GM12865 (cell line): ENCODE measurements at regions not wholly inside any gene's neighbourhood (a gene's known extent, or its start where the extent isn't known, plus 50 kb on each side); places are given as distances from the start of the nearest gene placed in this dataset.

Experiments used
- DNase-seq: peaks from one replicate; pipeline ENCODE4 v3.0.0; 2010; ENCODE audit warnings: low read depth
- H3K4me3 ChIP-seq: 2 replicates; pipeline ENCODE4 v1.5.1; 2011; ENCODE audit warnings: mild to moderate bottlenecking, low read depth, low read length, control low read depth
- TF ChIP-seq, protein P1 (sequence below): IDR thresholded peaks from 2 replicates; pipeline ENCODE4 v1.5.1; 2011; ENCODE audit warnings: low read length, control low read depth, low read depth, inconsistent platforms; ENCODE audit not compliant: insufficient read depth; ENCODE audit errors: missing control alignments

DNA sequence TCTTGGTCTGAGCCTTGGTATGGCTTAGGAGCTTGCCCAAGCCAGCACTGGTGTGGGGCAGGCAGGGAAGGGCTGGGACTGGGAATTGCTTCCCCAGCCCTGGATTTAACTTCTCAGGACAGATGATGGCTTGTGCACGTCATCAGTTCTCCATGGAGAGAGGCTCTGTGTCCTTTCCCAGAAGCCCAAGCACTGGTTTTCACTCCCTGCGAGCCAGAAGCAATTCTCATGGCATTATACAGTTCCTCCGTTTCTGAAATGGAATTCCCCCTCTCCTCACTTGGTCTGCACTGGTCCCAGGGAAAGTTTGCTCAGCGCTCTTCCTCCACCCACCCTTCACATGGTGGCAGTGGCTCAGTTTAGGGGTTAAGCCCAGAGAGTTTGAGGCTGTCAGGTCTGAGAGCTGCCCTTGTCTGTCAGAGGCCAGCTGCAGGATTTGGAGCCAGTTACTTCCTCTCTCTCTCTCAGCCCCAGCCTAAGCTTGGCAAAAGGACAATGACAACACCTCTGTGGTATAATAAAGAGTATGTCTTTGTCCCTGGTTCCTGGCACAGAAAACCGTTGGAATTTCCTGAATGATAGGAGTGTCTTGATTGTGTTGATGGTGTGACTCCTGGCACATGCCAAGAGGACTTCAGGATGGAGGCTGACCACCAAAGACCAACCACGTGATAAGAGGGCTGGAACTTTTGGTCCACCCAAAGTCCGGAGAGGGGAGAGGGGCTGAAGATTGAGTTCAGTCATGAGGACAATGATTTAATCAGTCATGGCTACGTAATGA lies 219.6 kb upstream of the TNRC6C start:
- no peak for DNase-seq
- H3K4me3 ChIP-seq, result no peak overlapping the region
- TF ChIP-seq, protein P1, sequence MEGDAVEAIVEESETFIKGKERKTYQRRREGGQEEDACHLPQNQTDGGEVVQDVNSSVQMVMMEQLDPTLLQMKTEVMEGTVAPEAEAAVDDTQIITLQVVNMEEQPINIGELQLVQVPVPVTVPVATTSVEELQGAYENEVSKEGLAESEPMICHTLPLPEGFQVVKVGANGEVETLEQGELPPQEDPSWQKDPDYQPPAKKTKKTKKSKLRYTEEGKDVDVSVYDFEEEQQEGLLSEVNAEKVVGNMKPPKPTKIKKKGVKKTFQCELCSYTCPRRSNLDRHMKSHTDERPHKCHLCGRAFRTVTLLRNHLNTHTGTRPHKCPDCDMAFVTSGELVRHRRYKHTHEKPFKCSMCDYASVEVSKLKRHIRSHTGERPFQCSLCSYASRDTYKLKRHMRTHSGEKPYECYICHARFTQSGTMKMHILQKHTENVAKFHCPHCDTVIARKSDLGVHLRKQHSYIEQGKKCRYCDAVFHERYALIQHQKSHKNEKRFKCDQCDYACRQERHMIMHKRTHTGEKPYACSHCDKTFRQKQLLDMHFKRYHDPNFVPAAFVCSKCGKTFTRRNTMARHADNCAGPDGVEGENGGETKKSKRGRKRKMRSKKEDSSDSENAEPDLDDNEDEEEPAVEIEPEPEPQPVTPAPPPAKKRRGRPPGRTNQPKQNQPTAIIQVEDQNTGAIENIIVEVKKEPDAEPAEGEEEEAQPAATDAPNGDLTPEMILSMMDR, result no peak

DNA sequence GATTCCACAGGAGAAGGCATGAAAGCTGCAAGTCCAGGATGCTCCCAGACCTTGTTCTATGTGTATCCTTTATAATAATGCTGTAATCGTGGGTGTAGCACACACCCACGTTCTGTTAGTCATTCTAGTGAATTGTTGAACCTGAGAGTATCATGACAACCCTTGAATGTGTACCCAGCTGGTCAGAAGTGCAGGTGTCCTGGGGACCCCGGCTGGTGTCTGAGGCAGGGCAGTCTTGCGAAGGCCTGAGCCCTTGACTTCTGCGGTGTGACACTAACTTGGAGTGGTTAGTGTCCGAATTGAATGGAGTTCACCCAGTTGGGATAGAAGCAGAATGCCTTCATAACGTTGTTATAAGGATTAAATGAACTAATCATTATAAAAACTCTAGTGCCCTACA lies 218.0 kb upstream of the TNRC6C start:
- DNase-seq, result no peak
- TF ChIP-seq, protein P1, result no peak

DNA sequence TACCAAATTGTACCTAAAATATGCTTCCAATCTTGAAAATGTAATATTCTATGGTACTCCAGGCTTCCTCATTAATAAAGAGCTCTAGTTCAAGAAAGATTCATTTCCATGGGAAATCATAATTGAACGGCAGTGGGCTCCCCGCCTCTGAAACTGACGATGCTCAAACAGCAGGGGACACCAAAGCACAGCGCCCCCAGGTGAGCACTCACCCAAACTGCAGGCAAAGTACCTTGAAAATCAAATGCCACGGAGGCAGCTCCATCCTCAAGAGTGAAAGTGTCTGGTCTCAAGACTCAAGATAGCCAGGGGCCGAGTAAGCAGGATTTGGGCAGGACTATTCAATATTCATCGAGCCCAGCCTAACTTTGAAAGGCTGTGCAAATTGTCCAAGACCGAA lies 217.4 kb upstream of the TNRC6C start:
- DNase-seq, result peak; percentile 9
- H3K4me3 ChIP-seq, result no peak overlapping the region
- TF ChIP-seq, protein P1, result peak; percentile 44

More for the DNA sequence above, 218.0 kb upstream of the TNRC6C start:
- H3K4me3 ChIP-seq, result no peak overlapping the region

DNA sequence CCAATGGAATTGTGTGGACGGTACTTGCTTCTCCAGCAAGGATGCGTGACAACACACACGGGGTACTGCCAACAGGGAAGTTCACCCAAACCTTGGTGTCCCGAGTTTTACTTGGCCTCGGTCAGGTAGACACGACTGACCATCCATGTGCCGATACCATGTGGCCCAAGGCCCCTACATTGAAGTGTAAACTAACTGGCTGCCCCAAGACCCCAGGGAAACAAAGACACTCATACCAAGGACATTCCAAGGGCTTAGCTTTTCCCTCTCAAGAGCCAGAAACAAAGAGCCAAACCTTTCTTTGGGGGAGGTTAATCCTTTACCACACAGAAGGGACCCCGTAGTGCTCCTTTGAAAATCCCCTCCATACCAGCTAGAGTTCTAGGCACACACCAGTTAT lies 215.9 kb upstream of the TNRC6C start:
- TF ChIP-seq, protein P1, result no peak
- H3K4me3 ChIP-seq, result no peak overlapping the region
- no peak for DNase-seq

DNA sequence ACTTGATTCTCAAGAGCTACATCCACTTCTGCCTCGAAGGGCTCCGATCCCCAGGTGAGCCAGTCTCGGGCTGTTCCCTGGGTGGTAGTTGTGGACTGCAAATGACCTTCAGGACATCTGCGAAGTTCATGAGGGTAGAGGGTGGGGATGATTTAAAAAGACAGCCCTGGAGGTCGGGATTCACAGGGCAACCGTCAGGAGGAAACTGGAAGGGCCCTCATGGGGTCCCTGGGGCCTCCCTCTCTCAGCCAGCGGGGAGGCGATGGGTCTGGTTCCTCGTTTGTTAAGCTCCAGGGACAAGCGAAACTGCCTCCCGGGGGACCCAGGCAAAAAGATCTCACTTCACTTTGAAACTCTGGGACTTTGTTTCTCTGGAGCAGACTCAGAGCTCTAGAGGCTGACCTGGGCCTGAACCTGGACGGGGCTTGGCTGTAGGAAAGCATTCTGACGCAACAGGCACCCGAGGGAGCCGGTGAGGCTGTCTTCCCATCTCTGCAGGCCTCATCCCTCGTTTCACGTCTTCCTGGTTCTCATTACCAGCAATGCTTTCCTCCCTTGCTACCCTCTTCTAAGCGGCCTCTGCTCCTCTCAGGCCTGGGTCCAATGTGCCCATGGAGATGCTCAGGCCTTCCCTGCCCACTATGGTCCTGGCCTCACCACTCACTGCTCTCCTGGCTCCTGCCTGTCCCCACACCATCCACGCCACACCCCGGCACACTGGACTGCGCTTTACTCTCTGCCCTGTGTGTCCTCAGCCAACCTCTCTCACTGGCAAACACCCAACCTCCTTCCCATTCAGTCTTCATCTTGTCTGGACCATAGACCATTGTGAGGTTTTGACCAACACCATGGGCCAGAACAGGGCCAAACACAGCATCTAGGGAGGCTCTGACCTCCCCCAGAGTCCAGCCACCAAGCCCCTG lies 214.2 kb upstream of the TNRC6C start:
- TF ChIP-seq, protein P1, result no peak
- H3K4me3 ChIP-seq, result no peak overlapping the region
- no peak for DNase-seq

DNA sequence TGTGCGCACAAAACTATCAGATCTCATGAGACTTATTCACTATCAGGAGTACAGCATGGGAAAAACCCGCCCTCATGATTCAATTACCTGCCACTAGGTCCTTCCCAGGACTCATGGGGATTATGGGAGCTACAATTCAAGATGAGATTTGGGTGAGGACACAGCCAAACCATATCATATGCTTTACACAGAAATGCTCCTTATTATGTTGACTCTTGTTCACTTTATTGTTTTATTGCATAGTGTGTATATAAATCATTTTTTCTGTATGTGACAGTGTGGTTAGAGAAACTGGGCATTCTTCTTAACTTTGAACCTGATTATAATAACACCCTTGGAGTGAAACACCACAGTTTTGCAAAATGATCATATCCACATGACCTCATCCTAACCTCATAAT lies 212.8 kb upstream of the TNRC6C start:
- no peak overlapping the region for H3K4me3 ChIP-seq
- TF ChIP-seq, protein P1, result no peak
- DNase-seq, result no peak
